ENCODE measurements at regions not wholly inside any gene's neighbourhood (a gene's known extent, or its start where the extent isn't known, plus 50 kb on each side); places are given as distances from the start of the nearest gene placed in this dataset.
A peak's percentile ranks its signal among the peaks of the same experiment; 100 is the strongest.
"Not testable (repeated sequence)": the region's sequence is repeated elsewhere in the genome, so short reads cannot be mapped to it uniquely, and the experiment has no call there.

DNA sequence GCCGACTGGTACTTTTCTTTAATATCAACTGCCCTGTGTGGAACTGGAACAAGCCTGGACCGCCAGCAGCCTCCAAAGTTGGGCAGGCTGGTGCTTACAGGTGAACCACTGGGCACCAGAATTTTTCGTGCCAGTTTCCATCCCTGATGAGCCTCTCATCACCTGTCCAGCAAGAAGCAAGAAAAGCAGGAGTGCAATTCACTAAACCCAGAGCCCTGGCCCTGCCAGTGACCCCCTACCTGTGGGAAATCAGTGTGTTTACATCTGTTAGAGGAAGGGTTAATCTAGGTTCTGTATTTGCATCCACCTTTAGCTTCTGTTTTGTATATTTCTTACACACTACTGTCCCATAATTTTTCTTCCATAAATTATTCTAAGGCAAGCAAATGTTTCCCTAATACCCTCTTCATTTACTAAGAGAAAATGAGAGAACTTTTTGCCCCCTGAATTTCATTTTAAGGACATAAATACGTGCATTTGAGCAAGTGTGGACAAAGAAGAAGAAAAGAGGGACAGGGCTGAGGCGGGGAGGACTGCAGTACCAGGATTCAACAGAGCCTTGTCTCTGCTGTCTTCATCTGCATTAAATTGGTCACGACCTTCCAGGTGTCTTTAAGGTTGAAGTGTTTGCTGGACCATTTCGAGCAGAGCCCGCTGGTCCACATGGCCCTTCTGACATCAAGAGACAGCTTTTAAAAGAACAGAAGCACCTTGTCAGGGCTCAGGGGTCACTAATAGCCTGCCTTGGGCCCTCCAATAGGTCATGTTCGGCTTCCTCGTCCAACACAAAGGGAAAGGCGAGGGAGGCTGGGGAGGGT is 763.1 kb downstream of the BCL11A start:
- DNase-seq (ENCODE audit: low spot score), result no peak

- DNase-seq (ENCODE audit: low spot score), result no peak
These were observed 763.9 kb downstream of the BCL11A start for GRCh38 chr2:59789523-59789922.

DNA sequence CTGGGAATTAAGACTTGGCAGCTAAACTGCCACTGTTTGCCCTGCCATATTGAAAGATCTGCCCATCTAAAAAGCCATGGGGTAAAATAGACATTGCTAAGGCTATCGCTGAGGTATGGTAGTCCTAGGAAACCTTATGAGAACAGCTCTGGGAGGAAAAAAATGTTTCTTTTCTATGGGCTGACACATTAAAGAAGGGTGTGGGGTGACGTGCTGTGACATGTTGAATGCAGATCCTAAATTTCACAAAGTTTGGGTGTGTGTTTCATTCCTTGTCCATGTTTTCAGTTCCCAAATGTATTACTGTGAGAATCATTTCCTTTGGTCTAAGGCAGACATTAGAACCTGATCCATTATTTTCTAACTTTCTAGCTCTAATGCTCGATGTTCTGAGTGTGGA is 766.4 kb downstream of the BCL11A start:
- DNase-seq (ENCODE audit: low spot score), result no peak

GRCh38 chr2:59786684-59787083 is 766.8 kb downstream of the BCL11A start:
- no peak for DNase-seq (ENCODE audit: low spot score)

DNA sequence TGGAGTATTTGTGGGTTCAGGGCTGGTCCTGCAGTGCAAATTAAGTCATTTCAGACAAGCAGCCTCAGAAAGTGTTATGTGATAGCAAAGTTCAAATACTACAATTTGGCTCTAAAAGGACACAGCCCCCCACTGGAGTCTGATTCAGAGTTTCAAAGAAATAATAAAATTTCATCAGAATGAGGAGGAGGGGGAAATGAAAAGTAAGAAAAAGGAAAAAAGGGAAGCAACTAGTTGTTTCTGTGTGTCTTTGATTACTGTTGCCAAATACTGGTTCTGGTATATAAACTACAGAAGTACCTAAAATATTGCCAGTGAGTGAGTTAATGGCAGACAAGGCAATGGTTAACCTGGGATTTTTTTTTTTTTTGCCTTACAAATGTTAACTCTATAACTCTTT is 773.9 kb downstream of the BCL11A start:
- no peak for DNase-seq (ENCODE audit: low spot score)

DNA sequence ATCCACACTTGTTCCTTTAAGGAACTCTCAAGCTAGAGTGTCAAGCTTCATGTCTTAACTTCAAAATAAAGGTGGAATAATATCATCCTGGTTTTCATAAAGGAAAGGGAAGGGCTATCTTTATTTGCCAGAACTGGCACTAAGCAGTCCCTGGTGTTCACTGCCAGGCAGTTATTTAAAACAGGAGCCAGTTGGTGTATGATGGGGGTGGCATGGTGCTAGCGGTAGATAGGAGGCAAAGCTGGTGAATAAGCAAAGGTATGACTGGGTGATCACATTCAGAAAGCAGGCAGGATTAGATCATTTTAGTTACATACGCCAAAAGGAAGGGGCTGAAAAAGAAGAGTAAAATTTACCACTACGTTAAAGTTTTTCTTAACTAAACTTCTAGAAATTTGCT is 776.3 kb downstream of the BCL11A start:
- no peak for DNase-seq (ENCODE audit: low spot score)

DNA sequence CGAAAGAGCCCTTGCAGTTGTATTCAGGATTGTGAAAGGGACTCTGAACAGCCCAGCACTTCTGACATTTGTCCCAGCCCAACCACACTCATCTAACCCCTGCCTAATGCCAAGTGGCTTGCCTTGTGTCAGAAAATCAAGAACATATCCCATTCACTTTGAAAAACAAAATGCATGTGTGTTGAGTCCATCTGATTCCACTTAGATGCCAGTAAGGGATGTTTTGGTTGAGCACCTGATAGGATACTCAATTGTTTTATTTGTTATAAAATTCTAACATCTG is 776.8 kb downstream of the BCL11A start:
- DNase-seq (ENCODE audit: low spot score), result no peak

DNA sequence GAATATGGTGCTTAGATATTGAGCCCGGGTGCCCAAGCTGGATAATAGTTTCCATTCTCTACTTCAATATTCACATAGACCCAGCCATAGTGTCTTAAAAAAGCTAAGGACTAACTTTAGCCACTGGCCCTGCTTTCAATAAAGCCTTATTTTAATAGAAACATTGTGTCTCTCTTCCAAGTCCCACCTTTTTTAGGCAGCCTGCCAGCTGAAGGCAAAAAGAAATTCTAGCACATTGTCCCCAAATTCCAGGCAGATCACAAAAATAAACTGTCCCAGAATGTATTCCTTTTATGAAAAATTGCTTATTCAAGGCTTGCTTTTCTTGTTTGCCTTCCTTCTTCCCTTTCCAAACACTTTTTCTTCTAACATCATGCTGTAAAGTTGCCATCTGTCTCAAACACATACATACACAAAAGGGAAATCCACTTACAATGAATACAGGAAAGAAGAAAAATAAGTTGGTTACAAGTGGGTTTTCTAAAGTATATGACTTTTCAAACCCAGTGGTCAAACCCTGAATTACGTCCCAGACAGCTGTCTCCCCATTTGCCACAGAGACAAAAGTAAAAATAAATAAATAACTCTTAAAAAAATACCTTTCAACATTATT is 778.5 kb downstream of the BCL11A start:
- DNase-seq (ENCODE audit: low spot score), result no peak

DNA sequence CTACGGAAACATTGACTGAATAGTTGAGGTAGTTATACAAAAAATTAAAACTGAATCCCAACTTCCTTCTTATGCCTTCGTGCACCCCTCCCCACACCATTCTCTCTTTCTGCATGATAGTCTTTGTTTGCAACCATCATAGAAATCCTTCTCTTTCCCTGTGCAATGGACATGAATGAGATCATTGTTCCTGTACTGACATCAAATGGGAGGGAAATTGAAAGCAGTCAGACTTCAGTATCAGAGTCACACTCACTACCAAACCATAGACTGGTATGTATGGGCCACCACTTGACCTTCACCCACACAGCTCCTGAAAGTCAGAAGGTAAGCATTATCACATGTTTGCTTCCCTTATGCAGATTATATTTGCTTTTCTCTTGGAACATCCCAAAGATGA is 782.8 kb downstream of the BCL11A start:
- no peak for DNase-seq (ENCODE audit: low spot score)

- no peak for DNase-seq (ENCODE audit: low spot score)
These were observed 791.5 kb downstream of the BCL11A start for GRCh38 chr2:59761966-59762365.

DNA sequence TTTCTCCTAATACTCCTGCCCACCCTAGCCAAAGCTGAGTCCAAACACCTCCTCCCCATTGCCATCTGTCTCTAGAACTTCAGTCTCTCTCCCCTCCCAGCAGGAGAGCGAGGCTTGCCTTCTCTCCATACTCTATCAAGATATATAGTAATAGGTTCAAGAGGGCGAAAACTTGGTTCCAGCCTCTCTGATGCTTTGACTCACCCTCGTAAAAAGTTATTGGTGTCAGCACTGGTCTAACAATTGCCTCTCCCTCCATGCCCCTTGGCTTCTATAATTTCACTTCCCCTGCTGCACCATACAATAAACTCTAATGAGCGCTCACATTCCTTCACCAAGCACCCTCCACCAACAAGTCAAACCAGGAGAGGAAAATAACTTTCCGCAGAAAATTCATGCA is 797.3 kb downstream of the BCL11A start:
- DNase-seq (ENCODE audit: low spot score), result no peak

DNA sequence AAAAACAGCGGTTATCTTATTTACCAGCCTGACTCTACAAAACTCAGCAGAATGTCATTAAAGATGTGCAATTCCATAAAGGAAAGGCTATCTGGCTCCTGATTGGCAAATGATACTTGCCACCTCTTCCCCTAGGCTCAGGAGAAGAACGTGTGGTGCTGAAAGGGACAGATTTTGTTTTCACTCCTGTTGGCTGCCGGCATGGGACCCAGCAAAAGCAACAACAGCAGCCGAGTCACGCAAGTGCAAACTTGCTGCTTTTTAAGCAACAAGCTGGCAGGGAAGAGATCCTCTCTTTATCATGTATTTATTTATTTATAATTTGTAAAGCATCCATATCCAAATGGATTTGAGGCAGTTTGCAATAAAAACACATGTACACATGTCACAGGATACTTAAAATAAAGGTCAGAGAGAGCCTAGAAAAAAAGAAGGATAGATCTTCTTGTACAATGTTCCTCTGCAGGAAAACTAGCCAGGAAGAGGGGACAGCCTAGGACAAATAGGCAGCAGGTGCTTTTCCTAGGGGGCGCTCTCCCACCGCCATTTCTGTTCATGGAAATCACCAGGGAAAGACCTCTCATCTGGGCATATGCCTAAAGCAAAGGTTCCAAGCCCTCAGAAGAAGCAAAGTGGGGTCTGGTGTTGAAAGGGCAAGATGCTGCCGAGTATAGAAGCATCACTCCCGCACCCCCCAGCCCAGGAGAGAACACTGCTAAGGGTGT is 799.3 kb downstream of the BCL11A start:
- peak; percentile 31 for DNase-seq (ENCODE audit: low spot score)

DNA sequence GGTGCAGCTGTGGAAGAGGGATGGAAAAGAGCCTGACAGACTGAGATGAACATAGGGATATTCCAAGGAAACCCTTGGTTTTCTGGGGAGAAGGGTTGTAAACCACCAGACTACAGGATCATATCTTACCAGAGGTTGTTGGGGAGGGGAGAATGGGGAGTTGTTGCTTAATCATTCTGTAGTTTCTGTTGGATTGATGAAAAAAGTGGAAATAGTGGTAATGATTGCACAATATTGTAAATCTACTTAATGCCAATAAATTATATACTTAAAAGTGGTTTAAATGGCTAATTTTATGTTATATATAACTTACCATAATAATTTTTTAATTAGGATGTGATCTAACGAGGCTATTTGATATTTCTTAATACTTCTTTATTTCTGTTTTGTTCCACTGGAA is 800.9 kb downstream of the BCL11A start:
- no peak for DNase-seq (ENCODE audit: low spot score)

DNA sequence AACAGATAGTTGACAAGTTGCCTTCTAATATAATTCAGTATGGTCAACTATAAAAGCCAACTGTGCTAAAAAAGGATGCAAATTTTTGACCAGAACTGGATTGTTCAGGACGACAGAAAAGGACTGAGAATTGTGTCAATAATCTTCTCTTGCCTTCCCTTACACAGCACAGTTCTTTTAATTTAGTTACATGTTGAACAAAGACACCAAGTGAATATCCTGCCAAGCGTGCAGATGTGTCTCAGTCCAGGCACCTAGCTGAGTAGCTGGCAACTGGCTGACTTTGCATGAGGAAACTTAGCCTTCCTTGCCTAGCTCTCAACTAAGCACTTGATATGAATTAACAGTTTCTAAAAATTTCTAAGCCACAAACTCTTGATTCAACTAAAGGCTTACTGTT is 801.4 kb downstream of the BCL11A start:
- DNase-seq (ENCODE audit: low spot score), result no peak

GRCh38 chr2:59751214-59751613 is 802.2 kb downstream of the BCL11A start:
- not testable (repeated sequence) for DNase-seq (ENCODE audit: low spot score)

GRCh38 chr2:59746291-59746690 is 807.2 kb downstream of the BCL11A start:
- DNase-seq (ENCODE audit: low spot score), result no peak

DNA sequence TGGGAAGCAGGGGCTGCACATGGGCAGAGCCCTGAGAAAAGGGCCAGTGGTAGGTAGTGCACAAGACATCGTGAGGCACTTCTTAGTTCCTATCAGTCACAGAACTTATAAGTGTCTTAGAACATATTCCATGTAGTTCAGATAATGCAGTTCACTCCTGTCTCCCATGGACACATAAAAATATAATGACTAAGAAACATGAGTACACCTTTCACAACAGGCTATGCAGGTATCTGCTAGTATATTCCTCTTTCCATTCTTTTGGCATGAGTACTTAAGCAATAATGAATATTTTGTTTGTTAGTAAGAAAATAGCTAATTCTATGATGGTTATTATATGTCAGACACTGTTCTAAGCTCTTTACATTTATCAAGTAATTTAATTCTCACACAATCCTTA is 808.4 kb downstream of the BCL11A start:
- no peak for DNase-seq (ENCODE audit: low spot score)

DNA sequence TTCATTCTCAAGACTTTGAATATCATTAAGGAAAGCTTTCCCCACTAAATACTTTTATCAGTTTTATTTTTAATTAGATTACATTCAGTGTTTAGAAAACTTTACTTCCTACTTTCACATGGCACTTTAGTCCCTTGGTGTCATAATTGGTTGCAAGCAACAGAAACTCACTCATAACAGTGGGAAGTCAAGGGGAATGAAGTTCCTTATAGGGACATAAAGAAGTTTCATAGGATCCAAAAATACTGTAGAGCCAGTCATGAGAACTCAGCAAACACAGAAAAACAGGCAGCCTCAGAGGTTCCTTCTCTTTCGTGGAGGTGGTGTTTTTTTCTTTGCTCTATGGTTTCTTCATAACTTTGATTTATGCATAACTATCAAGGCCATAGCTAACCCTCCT is 809.0 kb downstream of the BCL11A start:
- no peak for DNase-seq (ENCODE audit: low spot score)

DNA sequence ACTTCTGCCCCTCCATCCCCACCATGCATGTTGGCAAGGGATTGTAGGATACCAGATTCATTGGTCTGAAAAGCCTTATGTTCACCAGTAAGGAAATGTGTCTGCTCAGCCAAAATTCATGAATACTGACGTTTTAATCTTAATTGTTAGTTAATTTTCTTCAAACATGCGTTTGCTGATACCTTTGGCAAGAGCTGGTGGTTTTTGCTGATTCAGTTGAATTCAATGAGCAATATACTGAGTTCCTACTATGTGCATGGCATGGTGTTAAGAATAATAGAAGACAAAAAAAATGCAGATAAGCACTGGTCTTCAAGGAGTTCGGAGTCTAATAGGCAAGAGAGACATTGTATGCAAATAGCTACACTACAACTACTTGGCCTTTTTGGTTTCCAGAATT is 811.6 kb downstream of the BCL11A start:
- no peak for DNase-seq (ENCODE audit: low spot score)

GRCh38 chr2:59739166-59739565 is 814.3 kb downstream of the BCL11A start:
- DNase-seq (ENCODE audit: low spot score), result no peak

DNA sequence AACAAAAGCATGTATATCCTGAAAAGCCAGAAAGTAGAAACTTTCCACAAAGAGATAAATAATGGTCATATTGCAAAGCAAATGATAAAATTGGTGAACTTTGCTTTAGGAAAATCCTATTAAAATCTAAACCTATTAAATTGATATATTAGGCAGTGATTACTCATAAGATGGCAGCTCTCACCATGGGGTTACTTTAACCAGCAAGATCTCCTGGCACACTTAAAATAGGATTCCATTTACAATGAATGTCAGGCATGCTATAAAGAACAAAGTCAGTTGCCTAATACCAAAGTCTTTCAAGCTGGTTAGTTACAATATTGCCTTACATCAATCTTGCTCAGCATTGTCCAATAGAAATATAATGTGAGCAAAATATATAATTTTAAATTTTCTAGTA is 816.2 kb downstream of the BCL11A start:
- DNase-seq (ENCODE audit: low spot score), result no peak

GRCh38 chr2:59734743-59735142 is 818.7 kb downstream of the BCL11A start:
- DNase-seq (ENCODE audit: low spot score), result no peak

DNA sequence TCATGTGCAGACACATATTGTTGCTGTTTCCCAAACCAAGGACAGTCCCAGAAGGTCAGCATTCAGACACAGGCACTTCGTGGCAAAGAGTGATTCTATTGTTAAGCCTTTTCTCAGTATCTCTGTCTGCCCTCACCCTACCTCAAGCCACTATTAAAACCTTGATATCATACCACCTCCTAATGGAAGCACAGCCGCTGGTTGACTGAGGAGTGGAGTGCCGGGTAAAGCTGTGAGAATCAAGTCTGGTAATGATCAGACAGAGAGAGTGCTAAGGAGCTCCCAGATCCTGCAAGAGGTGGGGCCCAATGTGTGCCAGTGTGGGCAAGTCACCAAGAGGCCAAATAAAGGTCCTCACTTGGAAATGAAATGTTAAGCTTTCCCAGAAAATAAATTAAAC is 819.5 kb downstream of the BCL11A start:
- no peak for DNase-seq (ENCODE audit: low spot score)

DNA sequence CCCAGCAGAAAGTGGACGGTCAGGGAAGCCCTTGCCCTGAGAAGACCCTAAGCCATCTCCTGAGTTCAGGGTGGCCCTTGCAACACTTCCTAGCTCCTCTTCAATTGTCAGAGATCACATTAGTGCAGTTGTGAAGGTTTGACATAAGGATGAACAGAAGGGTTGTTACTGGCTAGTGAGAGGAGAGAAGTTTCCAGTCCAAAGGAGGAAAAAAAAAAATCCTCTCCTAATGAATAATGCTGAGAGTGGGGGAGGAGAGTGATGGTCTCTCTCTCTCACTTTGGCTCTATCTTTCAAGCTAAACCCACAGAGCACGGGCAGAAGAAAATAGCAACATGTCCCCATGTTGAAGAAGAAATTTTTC is 819.9 kb downstream of the BCL11A start:
- DNase-seq (ENCODE audit: low spot score), result no peak

Data from iPS-NIHi11 (cell line).